Trophoblast cell (in vitro differentiated cells and primary cell): ENCODE measurements at regions not wholly inside any gene's neighbourhood (a gene's known extent, or its start where the extent isn't known, plus 50 kb on each side); places are given as distances from the start of the nearest gene placed in this dataset.

Source experiments
- DNase-seq, 2 donors: peaks; one replicate each; pipeline ENCODE4 v3.0.0-alpha.2; 2016
- H2AFZ ChIP-seq: 2 replicates; pipeline ENCODE4 v1.6.1; 2013; ENCODE audit warnings: low read length, moderate library complexity, mild to moderate bottlenecking; ENCODE audit not compliant: insufficient read depth, poor library complexity
- H2AK5ac ChIP-seq: 2 replicates; pipeline ENCODE4 v1.6.1; 2013; ENCODE audit warnings: mild to moderate bottlenecking, low read length
- H2BK120ac ChIP-seq: 2 replicates; pipeline ENCODE4 v1.6.1; 2013; ENCODE audit warnings: low read length, mild to moderate bottlenecking, moderate library complexity; ENCODE audit not compliant: insufficient read depth, poor library complexity
- H2BK12ac ChIP-seq: 2 replicates; pipeline ENCODE4 v1.6.1; 2013; ENCODE audit warnings: mild to moderate bottlenecking, low read length, moderate library complexity
- H2BK5ac ChIP-seq: 2 replicates; pipeline ENCODE4 v1.6.1; 2013; ENCODE audit warnings: low read length, low read depth, moderate library complexity, mild to moderate bottlenecking; ENCODE audit not compliant: poor library complexity
- H3K14ac ChIP-seq: 2 replicates; pipeline ENCODE4 v1.6.1; 2013; ENCODE audit warnings: mild to moderate bottlenecking, low read length
- H3K18ac ChIP-seq: 2 replicates; pipeline ENCODE4 v1.6.1; 2013; ENCODE audit warnings: mild to moderate bottlenecking, low read length
- H3K23ac ChIP-seq: 2 replicates; pipeline ENCODE4 v1.6.1; 2013; ENCODE audit warnings: low read length
- H3K27ac ChIP-seq: 2 replicates; pipeline ENCODE4 v1.5.1; 2013; ENCODE audit warnings: low read depth, mild to moderate bottlenecking, inconsistent platforms, low read length, moderate library complexity
- H3K27me3 ChIP-seq: 2 replicates; pipeline ENCODE4 v1.6.1; 2013; ENCODE audit warnings: inconsistent platforms, mild to moderate bottlenecking, low read length, moderate library complexity; ENCODE audit not compliant: insufficient read depth
- H3K36me3 ChIP-seq, 2 experiments: 1 replicate in 1 of 2; 2 replicates in 1 of 2; pipeline ENCODE4 v1.6.1; 2013; ENCODE audit warnings: low read length in 2 of 2, mild to moderate bottlenecking in 2 of 2, moderate library complexity in 1 of 2; ENCODE audit not compliant: insufficient read depth in 2 of 2, control insufficient read depth in 1 of 2
- H3K4ac ChIP-seq: 2 replicates; pipeline ENCODE4 v1.6.1; 2013; ENCODE audit warnings: low read depth, mild to moderate bottlenecking, low read length, moderate library complexity
- H3K4me1 ChIP-seq, 2 experiments: 1 replicate in 1 of 2; 2 replicates in 1 of 2; pipeline ENCODE4 v1.6.1; 2013; ENCODE audit warnings: low read length in 2 of 2, mild to moderate bottlenecking in 2 of 2, moderate library complexity in 1 of 2; ENCODE audit not compliant: insufficient read depth in 2 of 2, control insufficient read depth in 1 of 2
- H3K4me2 ChIP-seq: 2 replicates; pipeline ENCODE4 v1.6.1; 2013; ENCODE audit warnings: inconsistent platforms, mild to moderate bottlenecking, low read length, moderate library complexity
- H3K4me3 ChIP-seq: 2 replicates; pipeline ENCODE4 v1.5.1; 2013; ENCODE audit warnings: mild to moderate bottlenecking, low read depth, low read length, inconsistent platforms
- H3K79me1 ChIP-seq: one replicate; pipeline ENCODE4 v1.6.1; 2013; ENCODE audit warnings: low read length
- H3K79me2 ChIP-seq: 2 replicates; pipeline ENCODE4 v1.6.1; 2013; ENCODE audit warnings: low read length, mild to moderate bottlenecking; ENCODE audit not compliant: control insufficient read depth, insufficient read depth, poor library complexity
- H3K9ac ChIP-seq: 2 replicates; pipeline ENCODE4 v1.6.1; 2013; ENCODE audit warnings: mild to moderate bottlenecking, low read length
- H3K9me3 ChIP-seq: 2 replicates; pipeline ENCODE4 v1.6.1; 2013; ENCODE audit warnings: low read depth, mild to moderate bottlenecking, control low read depth, inconsistent platforms, low read length; ENCODE audit not compliant: insufficient read depth
- H4K12ac ChIP-seq: 2 replicates; pipeline ENCODE4 v1.6.1; 2013; ENCODE audit warnings: low read depth, mild to moderate bottlenecking, low read length, moderate library complexity
- H4K8ac ChIP-seq: 2 replicates; pipeline ENCODE4 v1.6.1; 2013; ENCODE audit warnings: low read depth, mild to moderate bottlenecking, low read length, moderate library complexity
- H4K91ac ChIP-seq: one replicate; pipeline ENCODE4 v1.6.1; 2013; ENCODE audit warnings: low read depth, mild to moderate bottlenecking, low read length, moderate library complexity
- WGBS: extraction: QIAGEN DNeasy Blood & Tissue Kit; methylation state at CpG from one replicate; pipeline ENCODE4 v1.1.7; 2013; ENCODE audit warnings: missing lambda C conversion rate; ENCODE audit not compliant: insufficient read length, insufficient coverage; ENCODE audit errors: extremely low coverage; 5-methylcytosine and 5-hydroxymethylcytosine counted together

- H3K4me1 ChIP-seq, result no peaks in the 10 kb centered on the region
- H3K4me2 ChIP-seq, result no peak overlapping the region
- H3K4me3 ChIP-seq, result no peak overlapping the region
- H3K14ac ChIP-seq, result no peak overlapping the region
- H4K8ac ChIP-seq, result no peak overlapping the region
- H3K4ac ChIP-seq, result no peak overlapping the region
- no peak overlapping the region for H3K9ac ChIP-seq
- H2BK120ac ChIP-seq, result no peak overlapping the region
- no peaks in the 10 kb centered on the region for H3K27me3 ChIP-seq
- no peak overlapping the region for H4K91ac ChIP-seq
- no peak overlapping the region for H4K12ac ChIP-seq
- H2BK12ac ChIP-seq, result no peak overlapping the region
- no peaks in the 10 kb centered on the region for H3K36me3 ChIP-seq
- whole genome bisulfite sequencing, result no CpG with 5 or more reads among the region's 15 CpGs
- H3K79me2 ChIP-seq, result no peaks in the 10 kb centered on the region
- no peak overlapping the region for H2BK5ac ChIP-seq
- no peak overlapping the region for H2AK5ac ChIP-seq
- H3K79me1 ChIP-seq, result no peaks in the 10 kb centered on the region
- no peak overlapping the region for H2AFZ ChIP-seq
- H3K27ac ChIP-seq, result no peak overlapping the region
- H3K23ac ChIP-seq, result no peak overlapping the region
- H3K18ac ChIP-seq, result no peak overlapping the region
- H3K9me3 ChIP-seq, result peaks cover 2% of the 10 kb centered on the region
- DNase-seq, result peak in 1 of 2 donors; percentile 3
These were observed 591.0 kb upstream of the PFKP start for GRCh38 chr10:2476218-2476811.

- Histone ChIP-seq H3K79me2 (no peaks in the 10 kb centered on the region), H3K23ac (no peak overlapping the region), H3K4me1 (no peaks in the 10 kb centered on the region), H3K4me2 (no peak overlapping the region), H3K9ac (no peak overlapping the region), H3K27ac (no peak overlapping the region), H3K36me3 (no peaks in the 10 kb centered on the region), H3K14ac (no peak overlapping the region), H4K8ac (no peak overlapping the region), H2AK5ac (no peak overlapping the region), H3K9me3 (peaks cover 2% of the 10 kb centered on the region), H2BK120ac (no peak overlapping the region), H2AFZ (no peak overlapping the region), H3K4me3 (no peak overlapping the region), H4K12ac (no peak overlapping the region), H3K27me3 (no peaks in the 10 kb centered on the region), H3K79me1 (no peaks in the 10 kb centered on the region), H3K4ac (no peak overlapping the region), H3K18ac (no peak overlapping the region), H2BK12ac (no peak overlapping the region), H4K91ac (no peak overlapping the region), H2BK5ac (no peak overlapping the region)
- no CpG with 5 or more reads among the region's 6 CpGs for WGBS
- DNase-seq, result no peak
These were observed 591.6 kb upstream of the PFKP start for GRCh38 chr10:2475711-2476217.

- H3K23ac ChIP-seq, result no peak overlapping the region
- H2AFZ ChIP-seq, result no peak overlapping the region
- H3K27ac ChIP-seq, result no peak overlapping the region
- H2BK5ac ChIP-seq, result no peak overlapping the region
- H3K4me2 ChIP-seq, result no peak overlapping the region
- no peak overlapping the region for H2AK5ac ChIP-seq
- no peak for DNase-seq
- H3K9ac ChIP-seq, result no peak overlapping the region
- H3K9me3 ChIP-seq, result peaks cover 2% of the 10 kb centered on the region
- no peak overlapping the region for H4K12ac ChIP-seq
- no peak overlapping the region for H3K4me3 ChIP-seq
- H3K27me3 ChIP-seq, result no peaks in the 10 kb centered on the region
- H3K36me3 ChIP-seq, result no peaks in the 10 kb centered on the region
- H3K14ac ChIP-seq, result no peak overlapping the region
- H2BK12ac ChIP-seq, result no peak overlapping the region
- H3K4me1 ChIP-seq, result no peaks in the 10 kb centered on the region
- H3K79me2 ChIP-seq, result no peaks in the 10 kb centered on the region
- no peak overlapping the region for H2BK120ac ChIP-seq
- no peak overlapping the region for H3K18ac ChIP-seq
- no CpG with 5 or more reads among the region's 1 CpG for WGBS
- H4K91ac ChIP-seq, result no peak overlapping the region
- H4K8ac ChIP-seq, result no peak overlapping the region
- no peaks in the 10 kb centered on the region for H3K79me1 ChIP-seq
- no peak overlapping the region for H3K4ac ChIP-seq
These were observed 595.5 kb upstream of the PFKP start for GRCh38 chr10:2471811-2472210.

- Histone ChIP-seq H3K36me3 (no peaks in the 10 kb centered on the region), H3K14ac (no peak overlapping the region), H2AFZ (no peak overlapping the region), H3K27ac (no peak overlapping the region), H2AK5ac (no peak overlapping the region), H4K91ac (no peak overlapping the region), H3K4ac (no peak overlapping the region), H2BK120ac (no peak overlapping the region), H3K79me2 (no peaks in the 10 kb centered on the region), H3K27me3 (no peaks in the 10 kb centered on the region), H2BK5ac (no peak overlapping the region), H3K9me3 (peaks cover 2% of the 10 kb centered on the region), H3K4me2 (no peak overlapping the region), H3K9ac (no peak overlapping the region), H3K23ac (no peak overlapping the region), H2BK12ac (no peak overlapping the region), H4K12ac (no peak overlapping the region), H3K4me1 (no peaks in the 10 kb centered on the region), H3K79me1 (no peaks in the 10 kb centered on the region), H3K4me3 (no peak overlapping the region), H3K18ac (no peak overlapping the region), H4K8ac (no peak overlapping the region)
- DNase-seq, result no peak
- WGBS, result no CpG with 5 or more reads among the region's 2 CpGs
These were observed 597.5 kb upstream of the PFKP start for GRCh38 chr10:2469802-2470201.
